Mucosa of gallbladder (tissue), 1 donor: ENCODE measurements at regions not wholly inside any gene's neighbourhood (a gene's known extent, or its start where the extent isn't known, plus 50 kb on each side); places are given as distances from the start of the nearest gene placed in this dataset.

Experiments used
- DNase-seq: peaks from one replicate; pipeline ENCODE4 v3.0.0-alpha.2; 2020; ENCODE audit warnings: low spot score
- donor health status: DM: no; HTN: no; CAD: no.

DNA sequence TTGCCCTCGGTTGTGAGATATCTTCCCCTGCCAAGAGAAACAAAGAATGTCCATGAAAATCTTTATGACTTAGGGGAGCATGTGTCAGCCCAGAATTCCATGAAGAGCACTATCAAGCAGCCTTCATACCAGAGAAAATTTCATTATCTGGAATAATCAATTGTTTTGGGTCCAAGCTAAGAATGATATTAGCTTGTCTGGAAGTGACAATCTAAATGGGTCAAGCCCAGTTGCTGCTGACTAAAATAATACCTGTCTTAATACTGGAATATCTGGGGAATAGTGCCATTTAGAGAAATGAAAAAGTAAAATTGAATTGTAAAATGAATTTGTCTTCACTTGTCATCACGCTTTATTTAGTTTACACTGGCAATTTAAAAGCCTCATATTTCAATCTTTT is 407.4 kb downstream of the PLA2G4A start:
- no peak for DNase-seq

DNA sequence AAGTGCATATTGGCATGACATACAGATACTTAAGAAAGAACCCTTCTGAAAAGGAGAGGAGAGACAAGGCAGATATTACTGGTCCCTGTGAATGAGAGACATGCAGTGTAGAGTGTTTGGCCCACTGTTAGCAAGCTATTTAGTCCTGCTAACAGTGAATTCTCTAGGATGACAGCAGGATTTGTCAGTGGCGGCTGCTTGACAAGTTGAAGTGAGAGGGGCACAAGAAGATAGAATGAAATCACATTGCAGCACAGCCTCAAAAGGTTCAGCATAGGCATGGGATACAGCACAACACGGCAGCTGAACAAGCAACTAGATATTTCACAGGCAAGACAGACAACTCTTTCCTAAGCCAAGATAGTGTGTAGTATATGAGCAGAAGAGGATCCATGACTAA is 407.9 kb downstream of the PLA2G4A start:
- DNase-seq = no peak

DNA sequence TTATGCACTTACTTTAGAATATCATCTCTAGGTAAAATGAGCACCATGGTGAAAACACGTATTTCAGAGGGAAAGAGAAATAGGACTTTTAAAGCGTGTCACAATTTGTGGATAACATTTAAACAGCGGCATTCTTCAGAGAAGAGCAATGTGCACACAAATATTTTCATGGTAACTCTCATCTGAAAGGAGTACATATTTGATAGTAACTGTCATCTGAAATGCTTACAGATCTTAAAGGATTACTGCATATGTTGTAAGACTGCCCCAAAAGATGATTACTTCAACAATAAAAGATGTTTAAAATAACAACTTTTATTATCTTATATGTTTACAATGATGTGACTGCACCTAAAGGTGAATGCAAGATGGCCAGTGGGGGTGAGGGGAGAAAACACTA is 408.8 kb downstream of the PLA2G4A start:
- no peak for DNase-seq

GRCh38 chr1:187241971-187242370 is 413.2 kb downstream of the PLA2G4A start:
- DNase-seq = no peak

GRCh38 chr1:187244623-187245022 is 415.9 kb downstream of the PLA2G4A start:
- DNase-seq = peak; percentile 61

DNA sequence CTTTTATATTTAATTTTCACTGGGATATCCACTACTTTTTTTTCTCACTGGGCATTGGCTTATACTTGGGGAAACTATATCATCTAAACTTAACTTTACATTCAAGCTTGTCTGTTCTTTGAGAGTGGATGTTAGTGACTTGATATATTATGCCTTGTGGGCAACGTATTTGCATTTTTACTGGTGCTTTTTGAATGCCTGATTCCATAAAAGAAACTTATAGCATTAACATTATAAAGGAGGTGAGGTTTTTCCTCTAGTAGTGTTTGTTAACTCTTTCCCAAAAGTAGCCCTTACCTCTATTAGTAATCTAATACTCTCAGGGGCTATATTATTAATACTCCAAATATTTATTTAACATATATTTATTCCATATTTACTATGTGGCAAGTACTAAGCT is 416.5 kb downstream of the PLA2G4A start:
- no peak for DNase-seq

DNA sequence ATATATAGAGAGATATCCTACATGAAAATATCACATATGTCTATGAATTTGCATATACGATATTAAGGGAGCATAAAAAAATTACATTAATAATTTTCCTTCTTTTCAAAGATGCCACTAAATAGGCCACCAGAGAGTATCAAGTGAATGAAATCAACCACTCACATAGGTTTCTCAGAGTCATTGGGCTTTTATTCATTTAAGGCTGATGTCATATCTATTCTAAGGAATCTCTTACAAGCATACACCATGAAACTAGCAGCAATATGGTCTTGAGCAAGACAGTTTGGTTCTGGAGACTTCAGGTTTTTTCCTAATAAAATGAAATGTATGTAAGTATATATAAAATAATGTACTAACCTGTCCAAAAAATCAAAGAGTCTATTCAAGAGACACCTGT is 420.4 kb downstream of the PLA2G4A start:
- DNase-seq = no peak

GRCh38 chr1:187252923-187253322 is 424.2 kb downstream of the PLA2G4A start:
- no peak for DNase-seq

- no peak for DNase-seq
These were observed 428.7 kb downstream of the PLA2G4A start for GRCh38 chr1:187257476-187257875.

DNA sequence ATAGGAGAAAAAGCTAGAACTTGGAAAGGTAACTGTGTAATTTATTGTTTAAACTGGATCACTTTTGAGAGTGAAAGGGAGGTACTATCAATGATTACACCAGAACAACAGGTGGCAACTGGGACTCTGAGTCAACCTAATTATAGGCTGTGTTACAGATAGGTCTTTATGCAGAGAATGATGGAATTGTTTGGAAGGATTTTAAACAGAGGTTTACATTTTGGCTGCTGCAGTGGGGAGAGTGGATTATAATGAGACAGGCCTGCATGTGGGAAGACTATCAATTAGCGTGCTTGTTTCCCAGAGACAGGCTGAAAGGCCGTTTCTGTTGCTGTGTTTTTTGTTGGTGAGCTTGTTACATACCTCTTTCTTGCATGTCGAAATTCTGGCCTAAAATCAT is 432.9 kb downstream of the PLA2G4A start:
- DNase-seq = no peak

DNA sequence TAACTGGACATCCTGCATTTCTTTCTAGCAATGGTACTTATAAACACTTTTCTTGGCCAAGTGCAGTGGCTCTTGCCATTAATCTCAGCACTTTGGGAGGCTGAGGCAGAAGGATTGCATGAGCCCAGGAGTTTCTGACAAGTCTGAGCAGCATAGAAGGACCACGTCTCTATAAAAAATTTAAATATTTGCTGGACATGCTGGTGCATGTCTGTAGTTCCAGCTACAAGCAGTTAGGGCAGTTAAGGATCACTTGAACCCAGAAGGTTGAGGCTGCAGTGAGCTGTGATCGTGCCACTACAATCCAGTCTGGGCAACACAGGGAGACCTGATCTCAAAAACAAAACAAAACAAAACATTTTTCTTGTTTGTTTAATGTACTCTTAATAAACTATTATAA is 434.0 kb downstream of the PLA2G4A start:
- no peak for DNase-seq

- peak; percentile 25 for DNase-seq
These were observed 436.4 kb downstream of the PLA2G4A start for GRCh38 chr1:187264995-187265602.

GRCh38 chr1:187266051-187266450 is 437.3 kb downstream of the PLA2G4A start:
- DNase-seq = no peak

DNA sequence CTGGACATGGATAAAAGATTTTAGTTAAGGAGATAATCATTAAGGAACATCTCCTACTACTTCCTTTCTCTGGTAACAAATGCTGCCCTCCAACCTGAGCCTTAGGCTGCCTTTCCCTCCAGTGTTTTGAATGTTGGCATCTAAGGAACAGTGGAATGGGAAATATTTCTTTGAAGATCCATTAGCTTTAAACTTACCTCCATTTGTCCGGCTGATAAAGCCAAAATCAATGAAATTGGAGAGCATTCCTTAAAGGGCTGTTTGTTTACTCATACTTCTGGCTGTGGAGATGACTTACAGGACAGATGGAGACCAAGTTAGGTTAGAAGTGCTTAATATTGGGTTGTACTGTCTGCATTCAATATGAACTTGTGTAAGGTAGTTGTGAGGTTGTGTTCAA is 439.1 kb downstream of the PLA2G4A start:
- no peak for DNase-seq

DNA sequence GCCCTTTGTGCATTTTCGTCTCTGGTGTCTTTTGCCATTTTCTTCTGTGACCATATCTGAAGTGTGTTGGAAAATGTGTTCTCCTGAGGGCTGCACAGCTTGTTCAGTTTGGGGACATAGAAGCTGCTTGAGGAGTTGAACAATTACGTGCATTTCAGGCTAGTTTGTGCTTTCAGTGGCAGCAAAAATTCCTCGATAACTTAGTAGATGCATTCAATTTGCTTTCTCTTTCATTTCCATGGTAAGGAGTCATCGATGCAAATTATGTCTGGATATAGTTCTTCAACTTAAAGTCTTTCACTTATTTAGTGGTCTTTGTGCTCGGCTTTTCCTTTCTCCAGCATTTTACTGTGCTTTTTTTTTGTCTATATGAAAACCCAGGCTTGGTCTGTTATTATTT is 441.5 kb downstream of the PLA2G4A start:
- no peak for DNase-seq

- no peak for DNase-seq
These were observed 446.6 kb downstream of the PLA2G4A start for GRCh38 chr1:187275346-187275745.

DNA sequence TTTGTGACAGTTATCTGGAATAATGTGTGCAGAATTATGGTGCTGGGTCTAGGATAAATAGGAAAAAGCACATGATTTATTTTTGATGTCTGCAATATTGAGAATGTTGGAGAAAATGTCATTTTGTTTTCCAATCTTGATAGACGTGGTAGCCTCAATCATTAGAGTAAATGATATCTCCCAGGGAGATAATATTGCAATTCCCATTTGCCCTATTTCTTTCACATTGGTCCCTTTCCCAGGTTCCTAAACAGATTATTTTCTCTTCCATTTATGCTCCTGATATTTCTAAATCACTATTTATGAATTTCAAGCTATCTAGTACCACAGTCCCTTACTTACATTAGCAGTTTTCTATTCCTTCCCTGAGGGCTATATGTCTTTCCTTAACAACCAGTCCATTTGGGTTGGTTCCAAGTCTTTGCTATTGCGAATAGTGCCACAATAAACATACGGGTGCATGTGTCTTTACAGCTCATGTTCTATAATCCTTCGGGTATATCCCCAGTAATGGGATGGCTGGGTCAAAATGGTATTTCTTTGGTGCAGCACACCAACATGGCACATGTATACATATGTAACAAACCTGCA is 447.3 kb downstream of the PLA2G4A start:
- no peak for DNase-seq

DNA sequence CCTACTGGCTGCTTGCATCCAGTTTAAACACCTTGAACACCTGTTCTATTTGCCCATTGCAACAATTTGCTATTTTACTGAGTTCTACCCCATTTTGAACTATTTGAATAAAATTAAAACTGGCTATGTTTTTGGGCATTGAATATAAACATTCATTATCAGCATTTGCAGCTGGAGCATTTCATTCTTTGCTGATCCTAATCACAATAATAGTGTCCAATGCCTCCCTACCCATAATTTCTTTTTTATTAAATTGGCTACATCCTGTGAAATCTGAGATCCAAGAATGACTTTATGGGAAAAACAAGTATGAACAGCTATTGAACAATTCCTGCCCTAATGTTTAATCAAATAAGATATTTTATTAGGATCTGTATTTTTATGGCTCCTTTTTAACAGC is 447.9 kb downstream of the PLA2G4A start:
- no peak for DNase-seq

DNA sequence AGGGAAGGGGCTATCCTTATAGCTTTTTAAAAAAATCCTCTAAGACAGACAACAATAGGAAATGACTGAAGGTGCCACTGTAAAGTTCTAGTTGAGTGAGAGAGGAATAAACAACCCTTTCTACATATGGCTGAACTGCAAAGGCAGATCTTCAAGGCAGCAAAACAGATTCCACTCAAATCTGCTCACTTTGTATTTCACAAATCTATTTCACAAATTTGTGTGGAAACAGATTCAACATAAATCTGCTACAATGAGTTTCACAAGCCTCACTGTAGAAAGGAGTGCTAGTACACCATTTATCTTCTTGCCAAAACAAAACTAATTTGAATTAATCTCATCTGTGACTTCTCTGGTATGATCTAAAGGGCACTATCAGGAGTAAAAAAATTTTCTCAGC is 451.3 kb downstream of the PLA2G4A start:
- no peak for DNase-seq

DNA sequence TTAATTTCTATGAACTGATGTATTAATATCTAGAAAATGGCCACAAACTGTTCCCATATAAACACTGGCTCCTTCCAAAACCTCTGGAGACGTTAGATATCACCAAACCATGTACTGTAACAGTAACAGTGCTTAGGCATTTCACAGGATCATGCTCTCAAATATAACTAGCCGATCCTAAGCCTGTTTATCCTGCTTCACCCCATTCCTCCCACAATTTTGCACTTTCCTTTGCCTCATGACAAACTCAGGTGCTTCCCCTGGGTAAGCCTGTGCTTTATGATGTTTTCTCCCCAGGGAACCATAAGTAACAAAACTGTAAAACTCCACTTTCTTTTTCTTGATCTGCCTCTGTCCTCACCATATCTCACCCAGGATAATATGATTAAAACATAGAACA is 452.3 kb downstream of the PLA2G4A start:
- DNase-seq = no peak

- DNase-seq = no peak
These were observed 455.2 kb downstream of the PLA2G4A start for GRCh38 chr1:187283984-187284383.

GRCh38 chr1:187294421-187295201 is 465.9 kb downstream of the PLA2G4A start:
- no peak for DNase-seq

DNA sequence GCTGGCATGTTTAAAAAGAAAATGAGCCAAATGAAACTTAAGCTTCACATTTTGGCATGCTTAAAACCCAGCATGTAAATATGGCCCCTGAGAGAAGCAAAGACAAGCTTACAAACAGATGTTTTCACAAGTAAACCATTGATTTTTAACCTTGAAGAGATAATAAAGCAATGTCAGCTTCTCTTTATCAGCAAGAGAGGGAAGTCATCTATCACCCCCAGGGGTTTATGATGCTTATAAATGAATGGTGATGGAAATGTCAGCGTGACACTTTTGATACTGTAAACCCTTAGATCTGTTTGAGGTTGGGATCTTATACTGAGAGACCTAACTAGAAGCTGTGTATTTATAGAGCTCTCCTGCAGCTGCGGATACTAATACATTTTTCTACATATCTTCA is 471.3 kb downstream of the PLA2G4A start:
- DNase-seq = no peak
